ENCODE measurements at regions not wholly inside any gene's neighbourhood (a gene's known extent, or its start where the extent isn't known, plus 50 kb on each side); places are given as distances from the start of the nearest gene placed in this dataset.

DNA sequence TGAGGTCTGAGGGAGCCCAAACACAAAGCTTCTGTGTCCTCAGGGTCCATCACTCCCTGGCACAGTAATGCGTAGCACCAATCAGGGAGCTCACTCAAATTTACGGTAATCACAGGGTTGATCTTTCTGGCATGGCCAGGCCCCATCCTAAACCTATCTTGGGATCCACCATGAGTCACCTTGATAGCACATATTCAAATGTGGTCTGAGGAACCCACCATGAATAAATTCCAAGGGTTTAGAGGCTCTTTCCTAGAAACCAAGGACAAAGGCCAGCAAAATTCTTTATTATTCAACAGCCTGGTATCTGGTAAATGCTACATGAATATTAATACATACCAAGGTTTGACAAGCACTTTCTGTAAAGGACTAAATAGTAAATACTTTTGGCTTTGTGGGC lies 254.5 kb downstream of the TLR4 start:
- H3K36me3 ChIP-seq (ENCODE audit: control insufficient read depth, insufficient read depth, low read length) = no peaks in the 10 kb centered on the region
- ChIA-PET CTCF (no interaction called here), POLR2A (no interaction called here)
- H3K4me3 ChIP-seq (ENCODE audit: low read depth, low read length) = no peak overlapping the region
- H3K27me3 ChIP-seq (ENCODE audit: control insufficient read depth, insufficient read depth, low read length) = no peaks in the 10 kb centered on the region
- TF ChIP-seq, protein P1, sequence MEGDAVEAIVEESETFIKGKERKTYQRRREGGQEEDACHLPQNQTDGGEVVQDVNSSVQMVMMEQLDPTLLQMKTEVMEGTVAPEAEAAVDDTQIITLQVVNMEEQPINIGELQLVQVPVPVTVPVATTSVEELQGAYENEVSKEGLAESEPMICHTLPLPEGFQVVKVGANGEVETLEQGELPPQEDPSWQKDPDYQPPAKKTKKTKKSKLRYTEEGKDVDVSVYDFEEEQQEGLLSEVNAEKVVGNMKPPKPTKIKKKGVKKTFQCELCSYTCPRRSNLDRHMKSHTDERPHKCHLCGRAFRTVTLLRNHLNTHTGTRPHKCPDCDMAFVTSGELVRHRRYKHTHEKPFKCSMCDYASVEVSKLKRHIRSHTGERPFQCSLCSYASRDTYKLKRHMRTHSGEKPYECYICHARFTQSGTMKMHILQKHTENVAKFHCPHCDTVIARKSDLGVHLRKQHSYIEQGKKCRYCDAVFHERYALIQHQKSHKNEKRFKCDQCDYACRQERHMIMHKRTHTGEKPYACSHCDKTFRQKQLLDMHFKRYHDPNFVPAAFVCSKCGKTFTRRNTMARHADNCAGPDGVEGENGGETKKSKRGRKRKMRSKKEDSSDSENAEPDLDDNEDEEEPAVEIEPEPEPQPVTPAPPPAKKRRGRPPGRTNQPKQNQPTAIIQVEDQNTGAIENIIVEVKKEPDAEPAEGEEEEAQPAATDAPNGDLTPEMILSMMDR (IDR thresholded peaks at IDR 0.05; ENCODE audit: insufficient read depth, low read depth, low read length) = no peak
- DNase-seq (ENCODE audit: low read depth) = no peak

DNA sequence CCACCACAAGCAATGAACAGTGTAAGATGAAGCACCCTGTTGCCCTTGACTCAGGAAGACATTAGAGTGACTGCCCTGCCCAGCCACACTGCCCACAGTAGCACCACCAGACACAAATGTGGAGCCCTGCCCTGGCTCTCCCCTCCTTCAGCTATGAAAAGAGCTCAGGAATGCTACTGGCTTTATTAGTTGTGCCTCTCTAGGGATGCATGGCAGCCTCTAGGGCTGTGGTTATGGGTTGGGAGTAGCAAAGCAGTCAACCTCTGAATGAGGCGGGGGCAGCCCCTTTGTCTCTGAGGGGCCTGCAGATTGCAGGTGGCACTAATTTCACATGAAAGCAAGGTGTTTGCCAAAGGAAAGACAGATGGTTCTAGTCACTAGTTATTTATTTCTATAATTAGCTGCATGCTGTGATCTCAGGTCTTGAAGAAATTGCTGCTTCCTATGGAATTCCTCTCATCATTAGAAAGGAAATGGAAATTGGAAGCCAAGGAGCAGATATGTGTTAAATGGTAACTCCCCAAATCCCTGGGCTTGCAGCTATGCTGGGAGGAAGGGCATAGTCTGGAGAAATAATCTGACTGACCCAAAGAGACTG lies 259.4 kb downstream of the TLR4 start:
- Histone ChIP-seq H3K27me3 (ENCODE audit: control insufficient read depth, insufficient read depth, low read length) (no peaks in the 10 kb centered on the region), H3K36me3 (ENCODE audit: control insufficient read depth, insufficient read depth, low read length) (no peaks in the 10 kb centered on the region), H3K4me3 (ENCODE audit: low read depth, low read length) (no peak overlapping the region)
- POLR2A ChIA-PET = no interaction called here
- no peak for DNase-seq (ENCODE audit: low read depth)
- CTCF ChIA-PET = no interaction called here
- TF ChIP-seq, protein P1 (IDR thresholded peaks at IDR 0.05; ENCODE audit: insufficient read depth, low read depth, low read length) = no peak

DNA sequence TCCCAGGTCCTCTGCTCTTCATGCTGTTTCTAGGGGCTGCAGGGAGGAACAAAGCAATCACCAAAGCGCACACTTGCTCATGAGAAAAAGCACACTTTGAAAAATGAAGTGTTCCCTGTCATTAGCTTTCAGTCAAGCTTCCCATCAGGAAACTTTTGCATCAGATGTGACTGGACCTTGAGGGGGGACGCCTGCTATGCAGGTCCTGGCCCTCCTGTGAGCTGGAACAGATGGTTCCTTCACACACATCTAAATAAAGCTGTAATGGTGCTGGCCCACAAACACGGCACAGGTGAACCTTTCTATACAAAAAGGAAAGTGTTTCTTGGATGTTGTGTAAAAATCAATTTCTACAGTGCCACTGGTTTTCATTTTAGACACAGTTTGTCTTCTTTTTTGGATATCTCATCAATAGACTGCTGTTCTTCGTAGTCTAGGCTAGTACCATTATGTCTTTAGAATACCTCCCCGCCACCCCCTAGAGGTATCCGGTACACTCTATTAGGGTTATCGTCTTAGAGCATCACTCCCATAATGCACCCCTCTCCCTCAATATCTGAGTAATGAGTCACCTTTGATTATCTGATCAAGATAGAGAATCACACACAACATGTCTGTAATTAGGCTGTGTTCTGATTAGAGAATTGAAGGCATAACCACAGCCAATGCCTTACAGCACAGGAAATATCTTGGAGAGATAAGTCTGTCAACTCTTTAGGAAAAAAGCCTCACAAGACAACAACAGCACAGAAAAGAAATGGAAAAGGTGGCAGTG lies 266.3 kb downstream of the TLR4 start:
- ChIA-PET CTCF (no interaction called here), POLR2A (no interaction called here)
- Histone ChIP-seq H3K36me3 (ENCODE audit: control insufficient read depth, insufficient read depth, low read length) (no peaks in the 10 kb centered on the region), H3K27me3 (ENCODE audit: control insufficient read depth, insufficient read depth, low read length) (no peaks in the 10 kb centered on the region), H3K4me3 (ENCODE audit: low read depth, low read length) (no peak overlapping the region)
- no peak for DNase-seq (ENCODE audit: low read depth)
- TF ChIP-seq, protein P1 (IDR thresholded peaks at IDR 0.05; ENCODE audit: insufficient read depth, low read depth, low read length) = no peak

DNA sequence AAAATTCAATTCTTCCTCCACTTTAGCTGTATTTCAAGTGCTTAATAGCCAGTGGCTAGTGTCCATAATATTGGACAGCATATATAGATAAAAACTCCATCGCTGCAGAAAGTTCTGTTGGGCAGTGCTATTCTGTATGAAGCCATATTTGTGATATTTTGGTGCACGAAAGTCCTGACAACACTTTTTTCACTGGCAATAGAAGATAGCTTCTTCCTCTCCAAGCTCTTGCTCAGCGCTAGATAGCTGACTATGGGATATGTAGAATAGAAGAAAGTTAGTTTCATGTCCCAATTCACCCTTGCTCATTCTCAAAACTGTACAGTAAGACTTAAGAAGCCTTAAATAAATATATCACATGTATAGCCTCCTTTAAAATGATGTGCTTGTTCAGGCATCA lies 269.9 kb downstream of the TLR4 start:
- TF ChIP-seq, protein P1 (IDR thresholded peaks at IDR 0.05; ENCODE audit: insufficient read depth, low read depth, low read length) = no peak
- Histone ChIP-seq H3K27me3 (ENCODE audit: control insufficient read depth, insufficient read depth, low read length) (no peaks in the 10 kb centered on the region), H3K36me3 (ENCODE audit: control insufficient read depth, insufficient read depth, low read length) (no peaks in the 10 kb centered on the region), H3K4me3 (ENCODE audit: low read depth, low read length) (no peak overlapping the region)
- ChIA-PET POLR2A (no interaction called here), CTCF (no interaction called here)
- DNase-seq (ENCODE audit: low read depth) = no peak

DNA sequence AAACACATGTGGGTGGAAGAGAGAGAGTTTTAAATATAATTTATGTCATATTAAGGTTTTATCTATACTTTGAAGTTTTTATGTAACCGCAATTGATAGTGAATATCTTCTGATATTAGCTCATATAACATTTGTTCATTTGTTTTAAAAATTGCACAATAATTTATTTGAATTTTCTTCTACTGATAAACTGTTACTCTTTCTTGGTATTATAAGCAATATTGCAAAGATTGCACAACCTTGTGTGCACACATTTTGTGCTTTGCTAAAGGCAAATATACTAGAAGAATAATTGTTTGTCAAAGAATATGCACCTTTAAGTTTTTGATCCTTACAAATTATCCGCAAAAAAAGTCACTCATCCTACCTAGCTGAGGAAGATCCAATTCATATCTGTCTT lies 275.7 kb downstream of the TLR4 start:
- TF ChIP-seq, protein P1 (IDR thresholded peaks at IDR 0.05; ENCODE audit: insufficient read depth, low read depth, low read length) = no peak
- ChIA-PET CTCF (no interaction called here), POLR2A (no interaction called here)
- H3K27me3 ChIP-seq (ENCODE audit: control insufficient read depth, insufficient read depth, low read length) = no peaks in the 10 kb centered on the region
- no peak for DNase-seq (ENCODE audit: low read depth)
- no peaks in the 10 kb centered on the region for H3K36me3 ChIP-seq (ENCODE audit: control insufficient read depth, insufficient read depth, low read length)
- no peak overlapping the region for H3K4me3 ChIP-seq (ENCODE audit: low read depth, low read length)

Data from BJ (cell line).